ENCODE measurements at regions not wholly inside any gene's neighbourhood (a gene's known extent, or its start where the extent isn't known, plus 50 kb on each side); places are given as distances from the start of the nearest gene placed in this dataset.

DNA sequence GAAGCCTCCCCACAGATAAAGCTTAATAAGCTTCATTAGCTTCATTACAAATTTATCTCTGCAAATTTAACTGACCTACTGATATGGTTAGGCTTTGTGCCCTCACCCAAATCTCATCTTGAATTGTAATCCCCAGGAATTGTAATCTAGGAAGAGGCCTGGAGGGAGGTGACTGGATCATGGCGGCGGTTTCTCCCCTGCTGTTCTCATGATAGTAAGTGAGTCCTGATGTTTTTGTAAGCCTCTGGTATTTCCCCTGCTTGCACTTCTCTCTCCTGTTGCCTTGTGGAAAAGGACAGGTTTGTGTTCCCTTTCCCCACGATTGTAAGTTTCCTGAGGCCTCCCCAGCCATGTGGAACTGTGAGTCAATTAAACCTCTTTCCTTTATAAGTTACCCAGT is 226.1 kb upstream of the TTC14 start:
- no peaks in the 10 kb centered on the region for H3K4me1 ChIP-seq
- no peak overlapping the region for H3K27ac ChIP-seq
- TF ChIP-seq, protein P1, sequence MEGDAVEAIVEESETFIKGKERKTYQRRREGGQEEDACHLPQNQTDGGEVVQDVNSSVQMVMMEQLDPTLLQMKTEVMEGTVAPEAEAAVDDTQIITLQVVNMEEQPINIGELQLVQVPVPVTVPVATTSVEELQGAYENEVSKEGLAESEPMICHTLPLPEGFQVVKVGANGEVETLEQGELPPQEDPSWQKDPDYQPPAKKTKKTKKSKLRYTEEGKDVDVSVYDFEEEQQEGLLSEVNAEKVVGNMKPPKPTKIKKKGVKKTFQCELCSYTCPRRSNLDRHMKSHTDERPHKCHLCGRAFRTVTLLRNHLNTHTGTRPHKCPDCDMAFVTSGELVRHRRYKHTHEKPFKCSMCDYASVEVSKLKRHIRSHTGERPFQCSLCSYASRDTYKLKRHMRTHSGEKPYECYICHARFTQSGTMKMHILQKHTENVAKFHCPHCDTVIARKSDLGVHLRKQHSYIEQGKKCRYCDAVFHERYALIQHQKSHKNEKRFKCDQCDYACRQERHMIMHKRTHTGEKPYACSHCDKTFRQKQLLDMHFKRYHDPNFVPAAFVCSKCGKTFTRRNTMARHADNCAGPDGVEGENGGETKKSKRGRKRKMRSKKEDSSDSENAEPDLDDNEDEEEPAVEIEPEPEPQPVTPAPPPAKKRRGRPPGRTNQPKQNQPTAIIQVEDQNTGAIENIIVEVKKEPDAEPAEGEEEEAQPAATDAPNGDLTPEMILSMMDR (IDR thresholded peaks at IDR 0.05): no peak
- no peak overlapping the region for H3K9ac ChIP-seq
- H3K27me3 ChIP-seq (ENCODE audit: control insufficient read depth, insufficient read depth, low read length): no peaks in the 10 kb centered on the region
- no peak overlapping the region for H3K4me3 ChIP-seq (ENCODE audit: low read depth, low read length)
- H3K36me3 ChIP-seq (ENCODE audit: control insufficient read depth, insufficient read depth, low read length): no peaks in the 10 kb centered on the region
- H2AFZ ChIP-seq: no peak overlapping the region
- no peak overlapping the region for H3K4me2 ChIP-seq (ENCODE audit: low read length)
- H3K79me2 ChIP-seq: no peaks in the 10 kb centered on the region
- no peaks in the 10 kb centered on the region for H3K9me3 ChIP-seq (ENCODE audit: control insufficient read depth, low read length)

DNA sequence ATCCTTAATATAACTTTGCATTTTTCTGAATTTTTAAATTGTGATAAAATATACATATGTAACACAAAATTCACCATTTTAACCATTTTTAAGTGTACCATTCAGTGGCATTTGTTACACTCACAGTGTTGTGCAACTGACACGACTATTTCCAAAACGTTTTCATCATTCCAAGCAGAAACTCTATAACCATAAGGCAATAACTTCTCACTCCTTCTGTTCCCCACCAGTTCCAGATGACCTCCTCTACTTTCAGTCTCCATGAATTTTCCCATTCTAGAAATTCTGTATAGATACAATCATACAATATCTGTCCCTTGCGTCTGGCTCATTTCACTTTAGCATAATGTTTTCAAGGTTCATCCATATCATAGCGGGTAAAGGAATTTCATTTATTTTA is 223.5 kb upstream of the TTC14 start:
- Histone ChIP-seq H3K27me3 (ENCODE audit: control insufficient read depth, insufficient read depth, low read length) (no peaks in the 10 kb centered on the region), H2AFZ (no peak overlapping the region), H3K4me3 (ENCODE audit: low read depth, low read length) (no peak overlapping the region), H3K4me2 (ENCODE audit: low read length) (no peak overlapping the region), H3K79me2 (no peaks in the 10 kb centered on the region), H3K36me3 (ENCODE audit: control insufficient read depth, insufficient read depth, low read length) (no peaks in the 10 kb centered on the region), H3K9ac (no peak overlapping the region), H3K4me1 (peaks cover 2% of the 10 kb centered on the region), H3K9me3 (ENCODE audit: control insufficient read depth, low read length) (no peaks in the 10 kb centered on the region), H3K27ac (no peak overlapping the region)
- TF ChIP-seq, protein P1 (IDR thresholded peaks at IDR 0.05): no peak

DNA sequence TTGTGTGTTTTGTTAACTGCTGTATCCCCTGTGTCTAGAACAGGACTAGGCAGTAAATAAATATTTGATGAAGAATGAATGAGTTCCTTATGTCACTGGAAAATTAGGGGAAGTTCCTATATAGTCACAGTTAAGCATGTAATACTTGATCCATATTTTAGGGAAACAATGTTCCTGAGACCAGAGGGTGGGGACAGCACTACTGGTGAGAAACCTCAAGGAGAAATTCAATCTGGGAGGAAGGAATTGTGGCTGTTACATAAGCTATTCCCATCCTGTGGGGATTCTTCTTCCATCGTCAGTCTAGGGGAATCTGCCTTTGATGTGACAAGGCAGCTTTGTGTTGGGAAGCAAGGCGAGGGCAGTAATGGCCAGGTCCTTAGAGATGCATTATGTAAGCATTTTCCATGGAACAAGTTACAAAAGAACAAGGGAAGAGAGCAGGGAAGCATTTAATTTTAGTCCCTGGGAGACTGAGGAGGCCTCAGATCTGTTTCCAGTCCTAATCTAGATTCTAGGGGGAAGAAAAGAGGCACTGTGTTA is 219.3 kb upstream of the TTC14 start:
- no peak overlapping the region for H3K9ac ChIP-seq
- H3K9me3 ChIP-seq (ENCODE audit: control insufficient read depth, low read length): no peaks in the 10 kb centered on the region
- H3K4me2 ChIP-seq (ENCODE audit: low read length): no peak overlapping the region
- no peak overlapping the region for H3K27ac ChIP-seq
- no peaks in the 10 kb centered on the region for H3K27me3 ChIP-seq (ENCODE audit: control insufficient read depth, insufficient read depth, low read length)
- H2AFZ ChIP-seq: no peak overlapping the region
- no peak overlapping the region for H3K4me3 ChIP-seq (ENCODE audit: low read depth, low read length)
- H3K36me3 ChIP-seq (ENCODE audit: control insufficient read depth, insufficient read depth, low read length): no peaks in the 10 kb centered on the region
- peaks cover 3% of the 10 kb centered on the region for H3K4me1 ChIP-seq
- no peaks in the 10 kb centered on the region for H3K79me2 ChIP-seq
- TF ChIP-seq, protein P1 (IDR thresholded peaks at IDR 0.05): no peak

DNA sequence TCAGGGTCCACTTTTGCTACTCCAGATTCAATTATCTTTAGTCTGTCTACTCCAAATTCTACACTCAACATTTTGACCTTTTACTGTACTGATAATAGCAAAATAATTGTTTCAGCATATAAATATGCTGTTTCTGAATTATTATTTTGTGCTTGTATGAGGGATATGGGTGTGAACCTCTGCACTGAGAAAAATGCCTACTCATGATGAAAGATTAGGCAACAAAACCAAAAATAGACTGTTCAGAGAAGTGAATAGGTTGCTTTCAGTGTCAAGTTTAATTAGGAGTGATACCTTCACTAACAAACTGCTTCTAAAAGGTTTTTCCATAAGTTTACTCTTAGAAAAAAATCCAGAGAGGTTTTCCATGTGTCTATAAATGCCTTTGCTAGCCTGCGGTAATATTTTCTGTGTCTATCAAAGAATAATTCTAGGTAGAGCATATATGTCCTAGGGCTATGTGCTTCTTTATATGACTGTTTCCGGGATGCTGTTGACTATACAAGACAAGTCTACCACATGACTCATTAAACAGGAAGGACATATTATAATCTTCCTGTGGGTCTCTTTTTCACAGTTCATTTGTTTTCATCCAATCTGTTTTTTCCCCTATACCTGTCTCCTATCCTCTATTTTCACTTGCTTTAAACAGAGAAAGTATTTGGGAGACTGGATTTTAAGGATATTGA is 218.5 kb upstream of the TTC14 start:
- H2AFZ ChIP-seq: no peak overlapping the region
- H3K4me1 ChIP-seq: peaks cover 3% of the 10 kb centered on the region
- no peak overlapping the region for H3K4me2 ChIP-seq (ENCODE audit: low read length)
- H3K36me3 ChIP-seq (ENCODE audit: control insufficient read depth, insufficient read depth, low read length): no peaks in the 10 kb centered on the region
- no peaks in the 10 kb centered on the region for H3K79me2 ChIP-seq
- no peak overlapping the region for H3K27ac ChIP-seq
- H3K4me3 ChIP-seq (ENCODE audit: low read depth, low read length): no peak overlapping the region
- H3K27me3 ChIP-seq (ENCODE audit: control insufficient read depth, insufficient read depth, low read length): no peaks in the 10 kb centered on the region
- TF ChIP-seq, protein P1 (IDR thresholded peaks at IDR 0.05): no peak
- H3K9ac ChIP-seq: no peak overlapping the region
- H3K9me3 ChIP-seq (ENCODE audit: control insufficient read depth, low read length): no peaks in the 10 kb centered on the region

- Histone ChIP-seq H3K27me3 (ENCODE audit: control insufficient read depth, insufficient read depth, low read length) (no peaks in the 10 kb centered on the region), H3K27ac (no peak overlapping the region), H3K9me3 (ENCODE audit: control insufficient read depth, low read length) (no peaks in the 10 kb centered on the region), H3K79me2 (no peaks in the 10 kb centered on the region), H3K4me1 (no peaks in the 10 kb centered on the region), H3K4me2 (ENCODE audit: low read length) (no peak overlapping the region), H3K4me3 (ENCODE audit: low read depth, low read length) (no peak overlapping the region), H3K36me3 (ENCODE audit: control insufficient read depth, insufficient read depth, low read length) (no peaks in the 10 kb centered on the region), H3K9ac (no peak overlapping the region), H2AFZ (no peak overlapping the region)
- TF ChIP-seq, protein P1 (IDR thresholded peaks at IDR 0.05): no peak
These were observed 211.7 kb upstream of the TTC14 start for GRCh38 chr3:180390313-180390712.

Measured in parathyroid adenoma (tissue), 2 donors.